Mesothelial cell of epicardium (in vitro differentiated cells): ENCODE measurements at regions not wholly inside any gene's neighbourhood (a gene's known extent, or its start where the extent isn't known, plus 50 kb on each side); places are given as distances from the start of the nearest gene placed in this dataset.

Source experiments
- DNase-seq, 2 experiments: peaks; one replicate each; pipeline ENCODE4 v3.0.0; 2021; ENCODE audit warnings: low spot score in 2 of 2; ENCODE audit not compliant: unreplicated experiment in 2 of 2
- H3K27ac Mint-ChIP-seq: 2 replicates; pipeline ENCODE4 v1.8.0; 2021; ENCODE audit warnings: mixed read lengths
- H3K27me3 Mint-ChIP-seq: 2 replicates; pipeline ENCODE4 v1.8.0; 2021; ENCODE audit warnings: low read depth, mixed read lengths
- H3K36me3 Mint-ChIP-seq: 2 replicates; pipeline ENCODE4 v1.8.0; 2021; ENCODE audit warnings: mixed read lengths
- H3K4me1 Mint-ChIP-seq: 2 replicates; pipeline ENCODE4 v1.8.0; 2021; ENCODE audit warnings: mixed read lengths
- H3K4me3 Mint-ChIP-seq: 2 replicates; pipeline ENCODE4 v1.8.0; 2021; ENCODE audit warnings: mild to moderate bottlenecking, moderate library complexity, mixed read lengths
- H3K9me3 Mint-ChIP-seq: 2 replicates; pipeline ENCODE4 v1.8.0; 2021; ENCODE audit warnings: mixed read lengths
- CTCF ChIP-seq: fragments of 200-600 bp; sonication (generic); IDR thresholded peaks from one replicate; pipeline ENCODE4 v1.5.0; 2021; ENCODE audit warnings: antibody characterized with exemption; ENCODE audit not compliant: unreplicated experiment

DNA sequence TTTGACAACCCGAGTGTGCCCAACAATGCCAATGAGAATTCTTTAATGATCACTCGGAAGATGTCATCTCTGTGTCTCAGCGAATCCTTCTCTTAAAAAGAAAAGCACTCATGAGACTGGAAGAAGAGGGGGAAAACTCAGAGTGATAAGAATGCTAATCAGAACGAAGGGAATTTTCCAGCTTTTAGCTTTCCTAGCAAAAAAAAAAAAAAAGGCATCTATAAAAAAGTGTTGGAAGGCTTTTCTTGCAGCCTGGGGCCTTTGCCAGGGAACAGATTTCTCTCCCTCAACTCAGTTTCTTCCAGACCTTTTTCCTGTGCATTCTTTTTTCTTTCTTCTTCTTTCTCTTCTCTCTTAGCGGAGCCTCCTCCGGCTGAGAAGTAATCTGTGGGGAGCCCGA, 80.5 kb upstream of the NEO1 start:
- H3K27ac Mint-ChIP-seq, result peak overlapping the region; percentile 89
- no peak for TF ChIP-seq CTCF
- no peaks in the 10 kb centered on the region for H3K9me3 Mint-ChIP-seq
- peaks cover 32% of the 10 kb centered on the region for H3K4me1 Mint-ChIP-seq
- DNase-seq, result no peak
- no peaks in the 10 kb centered on the region for H3K36me3 Mint-ChIP-seq
- H3K4me3 Mint-ChIP-seq, result peak overlapping the region; percentile 28
- peaks cover 5% of the 10 kb centered on the region for H3K27me3 Mint-ChIP-seq

GRCh38 chr15:72970933-72971760, 81.1 kb upstream of the NEO1 start:
- peaks cover 32% of the 10 kb centered on the region for H3K4me1 Mint-ChIP-seq
- H3K9me3 Mint-ChIP-seq, result no peaks in the 10 kb centered on the region
- no peak for TF ChIP-seq CTCF
- H3K27me3 Mint-ChIP-seq, result peaks cover 5% of the 10 kb centered on the region
- H3K4me3 Mint-ChIP-seq, result peak overlapping the region; percentile 28
- DNase-seq, result no peak
- no peaks in the 10 kb centered on the region for H3K36me3 Mint-ChIP-seq
- peak overlapping the region; percentile 89 for H3K27ac Mint-ChIP-seq

- Mint-ChIP-seq H3K27ac (peak overlapping the region; percentile 28), H3K27me3 (peaks cover 19% of the 10 kb centered on the region), H3K9me3 (peaks cover 7% of the 10 kb centered on the region), H3K36me3 (no peaks in the 10 kb centered on the region), H3K4me1 (peaks cover 32% of the 10 kb centered on the region), H3K4me3 (no peak overlapping the region)
- no peak for TF ChIP-seq CTCF
- no peak for DNase-seq
Measured at GRCh38 chr15:72968531-72968922, 83.7 kb upstream of the NEO1 start.

DNA sequence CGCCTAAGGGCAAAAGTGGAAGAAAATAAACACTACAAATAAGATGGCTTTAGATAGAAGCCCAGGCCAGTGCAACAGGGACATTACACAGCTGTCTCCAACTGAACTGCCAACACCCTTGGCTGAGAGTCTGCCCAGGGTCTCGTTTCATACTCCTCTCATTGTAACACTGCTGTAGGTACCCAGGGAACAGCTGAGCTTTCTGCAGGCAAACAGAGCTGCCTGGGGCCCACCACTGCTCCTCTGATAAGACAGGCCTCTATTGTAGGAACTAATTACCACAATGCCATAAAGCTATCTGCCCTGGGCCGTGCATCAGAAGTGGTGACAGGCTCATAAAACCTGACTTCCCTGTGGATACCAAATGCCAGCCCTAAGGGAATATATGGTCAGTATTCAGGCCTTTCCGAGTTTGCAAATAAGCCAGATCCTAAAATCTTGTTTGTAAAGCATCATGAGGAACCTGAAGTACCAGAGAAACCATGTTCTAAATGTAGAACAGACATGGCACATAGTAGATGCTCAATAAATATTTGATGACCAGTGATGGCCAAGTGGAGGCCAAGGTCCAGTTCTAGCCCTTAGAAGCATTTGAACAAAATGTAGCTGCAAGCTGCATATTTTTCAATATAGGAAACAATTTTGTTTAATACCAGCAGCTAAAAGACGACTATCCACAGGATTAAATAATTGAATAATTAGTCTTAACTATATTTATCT, 84.3 kb upstream of the NEO1 start:
- no peak overlapping the region for H3K4me3 Mint-ChIP-seq
- DNase-seq, result no peak
- H3K9me3 Mint-ChIP-seq, result peaks cover 7% of the 10 kb centered on the region

GRCh38 chr15:72967397-72967796, 84.9 kb upstream of the NEO1 start:
- Mint-ChIP-seq H3K4me1 (peaks cover 30% of the 10 kb centered on the region), H3K36me3 (no peaks in the 10 kb centered on the region), H3K9me3 (peaks cover 13% of the 10 kb centered on the region), H3K27ac (no peak overlapping the region), H3K4me3 (no peak overlapping the region), H3K27me3 (peaks cover 23% of the 10 kb centered on the region)
- no peak for TF ChIP-seq CTCF
- DNase-seq, result no peak

More for the DNA sequence above, 84.3 kb upstream of the NEO1 start:
- no peak for TF ChIP-seq CTCF
- Mint-ChIP-seq H3K27ac (no peak overlapping the region), H3K36me3 (no peaks in the 10 kb centered on the region), H3K4me1 (peaks cover 32% of the 10 kb centered on the region), H3K27me3 (peaks cover 20% of the 10 kb centered on the region)
